Mucosa of descending colon (tissue), 3 donors: ENCODE measurements at regions not wholly inside any gene's neighbourhood (a gene's known extent, or its start where the extent isn't known, plus 50 kb on each side); places are given as distances from the start of the nearest gene placed in this dataset.
"Not testable (repeated sequence)": the region's sequence is repeated elsewhere in the genome, so short reads cannot be mapped to it uniquely, and the experiment has no call there.

Source experiments
- ATAC-seq: fragments of 200-7000 bp; cut with Tn5 transposase; one replicate; pipeline ENCODE4 v1.9.1; 2020; ENCODE audit warnings: mild to moderate bottlenecking, moderate library complexity
- DNase-seq, 3 donors: peaks; one replicate each; pipeline ENCODE4 v3.0.0-alpha.2; 2020
- H3K36me3 ChIP-seq: fragments of 200-600 bp; one replicate; pipeline ENCODE4 v1.8.0; 2021; ENCODE audit warnings: low read depth, mild to moderate bottlenecking
- H3K4me1 ChIP-seq: fragments of 200-600 bp; one replicate; pipeline ENCODE4 v1.8.0; 2021; ENCODE audit warnings: low read depth, mild to moderate bottlenecking
- H3K4me3 ChIP-seq: fragments of 200-600 bp; one replicate; pipeline ENCODE4 v1.8.0; 2021; ENCODE audit warnings: mild to moderate bottlenecking
- H3K9me3 ChIP-seq: fragments of 200-600 bp; one replicate; pipeline ENCODE4 v1.8.0; 2021; ENCODE audit warnings: mild to moderate bottlenecking
- intact Hi-C, 2 donors: fragments of 100-400 bp; cut with DNase I in 1 of 2; cut with micrococcal nuclease in 1 of 2; formaldehyde crosslinking; loops; one replicate each; pipeline versions ENCODE4 v1.11.0 to v1.11.1; 2022; cut with DNase I, micrococcal nuclease
- TF ChIP-seq, protein P1 (sequence below): fragments of 200-600 bp; IDR thresholded peaks from one replicate; pipeline ENCODE4 v1.8.0; 2022; ENCODE audit warnings: antibody characterized with exemption, mild to moderate bottlenecking
- donor health status: DM: no; HTN: no; CAD: no; lungs with moderate emphysema.
- donor health status: DM: no; HTN: no; CAD: no.
- donor health status: DM: no; HTN: yes; CAD: no.

DNA sequence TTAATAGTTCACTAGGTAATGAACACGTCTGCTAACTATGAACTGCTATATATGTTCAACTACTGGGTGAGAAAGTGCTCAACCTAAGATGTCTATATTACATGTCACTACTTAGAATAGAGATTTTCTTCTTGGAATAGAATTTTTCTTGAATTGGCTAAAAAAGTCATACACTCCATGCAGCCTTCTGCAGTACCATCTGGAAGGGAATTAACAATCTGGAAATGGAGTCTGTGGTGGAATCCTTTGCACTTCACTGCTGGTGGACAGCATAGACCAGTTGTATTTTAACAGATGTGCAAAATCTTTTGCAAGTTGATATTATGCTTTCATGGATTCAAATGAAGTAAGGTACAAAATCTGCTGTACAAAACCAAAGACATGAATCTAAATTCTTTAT is 799.6 kb downstream of the KCNJ3 start:
- TF ChIP-seq, protein P1, sequence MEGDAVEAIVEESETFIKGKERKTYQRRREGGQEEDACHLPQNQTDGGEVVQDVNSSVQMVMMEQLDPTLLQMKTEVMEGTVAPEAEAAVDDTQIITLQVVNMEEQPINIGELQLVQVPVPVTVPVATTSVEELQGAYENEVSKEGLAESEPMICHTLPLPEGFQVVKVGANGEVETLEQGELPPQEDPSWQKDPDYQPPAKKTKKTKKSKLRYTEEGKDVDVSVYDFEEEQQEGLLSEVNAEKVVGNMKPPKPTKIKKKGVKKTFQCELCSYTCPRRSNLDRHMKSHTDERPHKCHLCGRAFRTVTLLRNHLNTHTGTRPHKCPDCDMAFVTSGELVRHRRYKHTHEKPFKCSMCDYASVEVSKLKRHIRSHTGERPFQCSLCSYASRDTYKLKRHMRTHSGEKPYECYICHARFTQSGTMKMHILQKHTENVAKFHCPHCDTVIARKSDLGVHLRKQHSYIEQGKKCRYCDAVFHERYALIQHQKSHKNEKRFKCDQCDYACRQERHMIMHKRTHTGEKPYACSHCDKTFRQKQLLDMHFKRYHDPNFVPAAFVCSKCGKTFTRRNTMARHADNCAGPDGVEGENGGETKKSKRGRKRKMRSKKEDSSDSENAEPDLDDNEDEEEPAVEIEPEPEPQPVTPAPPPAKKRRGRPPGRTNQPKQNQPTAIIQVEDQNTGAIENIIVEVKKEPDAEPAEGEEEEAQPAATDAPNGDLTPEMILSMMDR = no peak
- DNase-seq (no peak), ATAC-seq (no peak)
- intact Hi-C loops = no loop called here
- H3K4me3 ChIP-seq = no peak overlapping the region
- no peaks in the 10 kb centered on the region for H3K9me3 ChIP-seq
- no peaks in the 10 kb centered on the region for H3K4me1 ChIP-seq
- H3K36me3 ChIP-seq = no peaks in the 10 kb centered on the region

DNA sequence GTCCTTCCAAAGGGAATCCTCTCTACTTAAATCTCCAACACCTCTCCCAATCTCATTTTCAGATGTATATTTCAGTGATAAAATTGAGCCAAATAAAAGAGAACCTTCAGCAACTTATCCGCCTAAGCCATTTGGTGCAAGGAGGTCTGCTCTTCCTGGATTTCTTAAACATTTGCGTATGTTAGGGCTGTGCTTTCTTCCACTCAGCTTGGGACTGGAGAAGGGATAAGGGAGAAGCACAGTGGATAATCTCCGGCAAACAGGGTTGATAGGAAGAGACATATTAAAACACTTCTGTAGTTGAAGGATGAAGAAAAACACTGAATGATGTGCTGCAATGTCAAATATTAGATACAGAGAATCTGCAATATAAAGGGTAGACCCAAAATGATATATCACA is 796.2 kb downstream of the KCNJ3 start:
- TF ChIP-seq, protein P1 = no peak
- Histone ChIP-seq H3K9me3 (no peaks in the 10 kb centered on the region), H3K36me3 (no peaks in the 10 kb centered on the region), H3K4me3 (no peak overlapping the region), H3K4me1 (no peaks in the 10 kb centered on the region)
- DNase-seq (no peak), ATAC-seq (no peak)
- intact Hi-C loops = no loop called here

DNA sequence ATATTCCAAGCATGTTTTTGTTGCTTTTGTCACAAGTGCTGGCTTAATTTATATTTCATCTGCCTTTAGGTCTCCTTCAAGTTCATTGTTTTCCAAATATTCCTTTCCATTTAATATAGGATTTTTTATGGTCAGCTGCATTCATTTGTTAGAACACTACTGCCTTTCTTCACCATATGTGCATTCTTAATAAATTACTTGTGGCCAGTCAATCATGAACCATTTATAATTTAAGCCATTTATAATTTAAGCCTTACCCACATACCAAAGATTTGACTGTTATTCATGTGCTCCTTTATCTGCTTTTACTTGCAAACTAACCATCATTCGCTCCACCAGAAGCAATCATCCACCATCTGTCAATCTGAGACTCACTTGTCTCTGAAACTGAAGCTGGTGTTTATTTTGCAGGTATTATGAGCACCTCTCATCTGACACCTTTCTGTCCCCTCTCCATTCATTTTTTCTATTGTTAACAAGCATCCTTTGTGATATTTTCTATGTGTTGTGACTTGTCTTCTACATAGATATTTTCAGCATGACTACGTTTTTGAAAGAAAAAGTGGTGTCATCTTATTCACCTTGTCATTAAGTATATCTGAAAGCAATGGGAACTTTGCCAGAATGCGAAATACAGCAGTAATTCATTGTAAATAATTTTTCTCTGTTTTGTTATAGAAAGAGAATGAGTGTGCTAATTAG is 786.8 kb downstream of the KCNJ3 start:
- no peak overlapping the region for H3K4me3 ChIP-seq
- TF ChIP-seq, protein P1 = no peak
- no peaks in the 10 kb centered on the region for H3K4me1 ChIP-seq
- DNase-seq (no peak), ATAC-seq (no peak)
- H3K36me3 ChIP-seq = no peaks in the 10 kb centered on the region
- no peaks in the 10 kb centered on the region for H3K9me3 ChIP-seq
- intact Hi-C loops = no loop called here

DNA sequence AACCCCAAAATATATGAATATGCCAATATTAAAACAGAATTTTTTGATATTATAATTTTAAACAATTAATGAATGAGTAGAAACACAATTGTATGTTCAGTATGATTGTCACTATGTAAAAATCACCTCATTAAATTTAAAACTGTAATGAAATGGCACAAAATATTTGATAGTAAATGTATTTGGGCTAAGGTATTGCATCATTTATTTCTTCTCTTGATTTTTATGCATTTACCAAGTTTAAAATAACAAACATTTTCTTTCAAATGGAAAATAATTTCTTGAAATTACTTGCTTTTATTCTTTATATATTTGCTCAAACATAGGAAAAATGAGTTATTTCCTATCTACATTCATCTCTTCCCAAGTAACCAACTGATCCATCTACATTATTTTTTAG is 782.6 kb downstream of the KCNJ3 start:
- Histone ChIP-seq H3K36me3 (no peaks in the 10 kb centered on the region), H3K9me3 (no peaks in the 10 kb centered on the region), H3K4me3 (no peak overlapping the region), H3K4me1 (no peaks in the 10 kb centered on the region)
- intact Hi-C loops = no loop called here
- no peak for ATAC-seq
- no peak for DNase-seq
- TF ChIP-seq, protein P1 = no peak

DNA sequence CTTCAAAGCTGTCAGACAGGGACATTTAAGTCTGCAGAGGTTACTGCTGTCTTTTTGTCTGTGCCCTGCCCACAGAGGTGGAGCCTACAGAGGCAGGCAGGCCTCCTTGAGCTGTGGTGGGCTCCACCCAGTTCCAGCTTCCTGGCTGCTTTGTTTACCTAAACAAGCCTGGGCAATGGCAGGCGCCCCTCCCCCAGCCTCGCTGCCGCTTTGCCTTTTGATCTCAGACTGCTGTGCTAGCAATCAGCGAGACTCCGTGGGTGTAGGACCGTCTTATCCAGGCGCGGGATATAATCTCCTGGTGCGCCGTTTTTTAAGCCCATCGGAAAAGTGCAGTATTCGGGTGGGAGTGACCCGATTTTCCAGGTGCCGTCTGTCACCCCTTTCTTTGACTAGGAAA is 773.5 kb downstream of the KCNJ3 start:
- H3K4me3 ChIP-seq, ATAC-seq, H3K4me1 ChIP-seq, H3K9me3 ChIP-seq, intact Hi-C loops, H3K36me3 ChIP-seq: not testable (repeated sequence)
- peak in 1 of 3 donors; percentile 24 for DNase-seq

DNA sequence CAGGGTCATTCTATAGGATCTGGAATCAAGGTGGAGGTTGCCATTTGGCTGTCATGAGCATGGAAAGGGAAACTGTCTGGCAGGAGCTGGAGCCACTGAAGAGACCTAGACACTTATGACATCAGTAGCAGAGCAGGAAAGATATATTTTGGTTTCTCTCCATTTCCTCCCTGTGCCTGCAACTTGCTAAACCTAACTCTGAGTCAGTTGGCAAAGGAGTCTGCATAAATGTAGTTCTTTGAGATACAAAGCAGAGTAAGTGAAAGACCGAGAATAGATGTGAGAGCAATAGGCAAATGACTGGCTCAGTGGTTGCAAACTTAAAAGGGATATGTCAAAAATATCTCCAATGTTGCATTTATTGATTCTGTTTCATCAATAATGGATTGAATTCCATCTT is 757.7 kb downstream of the KCNJ3 start:
- no peaks in the 10 kb centered on the region for H3K9me3 ChIP-seq
- TF ChIP-seq, protein P1 = no peak
- no peak overlapping the region for H3K4me3 ChIP-seq
- DNase-seq = no peak
- intact Hi-C loops = no loop called here
- no peaks in the 10 kb centered on the region for H3K36me3 ChIP-seq
- ATAC-seq = no peak
- no peaks in the 10 kb centered on the region for H3K4me1 ChIP-seq
